MM.1S (cell line): ENCODE measurements at regions not wholly inside any gene's neighbourhood (a gene's known extent, or its start where the extent isn't known, plus 50 kb on each side); places are given as distances from the start of the nearest gene placed in this dataset.

Experiments used
- CTCF ChIP-seq: fragments of 300-600 bp; sonication (generic); IDR thresholded peaks from 2 replicates; pipeline ENCODE4 v1.5.1; 2016; ENCODE audit warnings: antibody characterized with exemption, low read length, mixed read lengths
- EZH2 ChIP-seq: fragments of 300-600 bp; sonication (generic); optimal IDR thresholded peaks from 2 replicates; pipeline ENCODE3; 2017; ENCODE audit warnings: low read depth, mild to moderate bottlenecking, antibody characterized with exemption, low read length, mixed read lengths

DNA sequence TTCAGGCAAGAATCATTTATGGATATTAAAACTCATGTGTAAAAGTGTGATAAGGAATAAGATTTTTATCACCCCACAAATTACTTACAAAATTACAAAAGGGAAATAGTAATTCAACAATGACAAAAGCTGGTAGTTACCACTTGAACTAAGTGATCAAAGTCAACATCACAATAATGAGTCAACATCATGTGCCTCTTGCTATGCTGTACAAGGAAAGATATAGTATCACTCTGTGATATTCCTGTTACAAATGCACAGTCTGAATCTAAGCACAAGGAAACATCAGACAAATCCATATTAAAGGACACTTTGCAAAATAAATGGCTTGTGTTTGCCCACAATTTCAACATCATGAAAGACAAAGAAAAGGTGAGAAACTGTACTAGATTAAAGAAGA lies 90.5 kb upstream of the PLCL2 start:
- TF ChIP-seq CTCF, result no peak
- TF ChIP-seq EZH2, result no peak
